ENCODE measurements at regions not wholly inside any gene's neighbourhood (a gene's known extent, or its start where the extent isn't known, plus 50 kb on each side); places are given as distances from the start of the nearest gene placed in this dataset.

GRCh38 chr2:156065912-156066311 lies 266.6 kb downstream of the NR4A2 start:
- H4K8ac ChIP-seq (ENCODE audit: extremely low read depth, insufficient read depth, low read length) = no peak overlapping the region
- no peak overlapping the region for H2BK15ac ChIP-seq (ENCODE audit: low read length)
- H4K20me1 ChIP-seq (replicated peaks in 1 of 2; ENCODE audit: control insufficient read depth in 1 of 2, insufficient read depth in 2 of 2, low read length in 2 of 2) = no peaks in the 10 kb centered on the region
- no peak overlapping the region for H3K4ac ChIP-seq (replicated peaks; ENCODE audit: insufficient read length, low read depth, low read length)
- no peak overlapping the region for H2BK20ac ChIP-seq (ENCODE audit: low read length)
- H4K5ac ChIP-seq (ENCODE audit: insufficient read length, low read depth, low read length) = no peak overlapping the region
- no peaks in the 10 kb centered on the region for H3K79me2 ChIP-seq (ENCODE audit: control insufficient read depth in 1 of 2, insufficient read depth in 2 of 2, low read length in 2 of 2)
- H3K23me2 ChIP-seq (ENCODE audit: low read depth, low read length) = no peaks in the 10 kb centered on the region
- H3K23ac ChIP-seq (ENCODE audit: insufficient read length) = no peak overlapping the region
- 89% methylated on average over 4 of the region's 4 CpGs; no CpG with 5 or more reads in 1 of the 2 experiments for WGBS, 2 experiments (ENCODE audit: extremely low coverage in 1 of 2, insufficient coverage in 1 of 2, insufficient read length in 1 of 2, insufficient replicate concordance in 2 of 2, low coverage in 1 of 2, low lambda C conversion rate in 2 of 2, missing lambda C conversion rate in 1 of 2)
- no peak overlapping the region for H3K14ac ChIP-seq (ENCODE audit: insufficient read length)
- no peak overlapping the region for H2BK12ac ChIP-seq (ENCODE audit: low read depth, low read length)
- no peaks in the 10 kb centered on the region for H3K9me3 ChIP-seq (ENCODE audit: insufficient read depth in 2 of 2, low read depth in 1 of 2, low read length in 1 of 2)
- no peaks in the 10 kb centered on the region for H3K79me1 ChIP-seq (ENCODE audit: low read depth, low read length)
- H2BK5ac ChIP-seq (ENCODE audit: low read depth, low read length) = no peak overlapping the region
- no peak overlapping the region for H2AK5ac ChIP-seq (ENCODE audit: low read depth, low read length)
- no peak for DNase-seq (ENCODE audit: low read depth in 1 of 2, low spot score in 2 of 2)
- POLR2A ChIA-PET (ENCODE audit: partially characterized antibody) = no interaction called here
- no peak overlapping the region for H3K9ac ChIP-seq (replicated peaks in 1 of 4; ENCODE audit: extremely low read depth in 1 of 4, low read depth in 3 of 4, low read length in 3 of 4)
- H3K56ac ChIP-seq (replicated peaks; ENCODE audit: insufficient read length, low read depth, low read length) = no peak overlapping the region
- H4K91ac ChIP-seq (replicated peaks; ENCODE audit: insufficient read length, low read length) = no peak overlapping the region
- no peak overlapping the region for H2AFZ ChIP-seq (ENCODE audit: low read length)
- no peaks in the 10 kb centered on the region for H3K36me3 ChIP-seq (ENCODE audit: control insufficient read depth in 2 of 4, insufficient read depth in 4 of 4, low read length in 3 of 4)
- no peaks in the 10 kb centered on the region for H3K27me3 ChIP-seq (replicated peaks in 1 of 4; ENCODE audit: control insufficient read depth in 3 of 4, extremely low read depth in 1 of 4, insufficient read depth in 3 of 4, low read length in 3 of 4)
- peak in 2 of 3 experiments; percentile 25 to 39; a peak in 3 of 4 replicates for TF ChIP-seq CTCF (IDR thresholded peaks at IDR 0.05; ENCODE audit: control extremely low read depth in 1 of 3, insufficient read depth in 1 of 3, low read depth in 1 of 3, low read length in 3 of 3)
- no peak for TF ChIP-seq SIN3A (conservative IDR thresholded peaks at IDR 0.05 in 1 of 2, IDR thresholded peaks at IDR 0.05 in 1 of 2; ENCODE audit: low read depth in 1 of 2, low read length in 2 of 2)
- peak; percentile 58 to 62 for TF ChIP-seq RAD21 (IDR thresholded peaks at IDR 0.05 in 1 of 2, conservative IDR thresholded peaks at IDR 0.05 in 1 of 2; ENCODE audit: low read depth in 2 of 2, low read length in 2 of 2)
- no peak overlapping the region for H3K4me3 ChIP-seq (ENCODE audit: extremely low read depth in 1 of 4, insufficient read depth in 2 of 4, low read depth in 3 of 4, low read length in 4 of 4)
- no peak for FAIRE-seq
- no peak overlapping the region for H2BK120ac ChIP-seq (replicated peaks; ENCODE audit: low read depth, low read length)
- no peaks in the 10 kb centered on the region for H3K4me1 ChIP-seq (replicated peaks in 1 of 4; ENCODE audit: control insufficient read depth in 3 of 4, insufficient read depth in 4 of 4, low read length in 3 of 4)
- CTCF ChIA-PET (ENCODE audit: partially characterized antibody) = no interaction called here
- no peak overlapping the region for H3K27ac ChIP-seq (ENCODE audit: low read depth, low read length)
- no peak overlapping the region for H3K18ac ChIP-seq (ENCODE audit: extremely low read depth, low read length)
- H3K4me2 ChIP-seq (ENCODE audit: insufficient read depth in 1 of 2, low read depth in 2 of 2, low read length in 2 of 2) = no peak overlapping the region

Data from H1 (cell line).